ENCODE measurements at regions not wholly inside any gene's neighbourhood (a gene's known extent, or its start where the extent isn't known, plus 50 kb on each side); places are given as distances from the start of the nearest gene placed in this dataset.

DNA sequence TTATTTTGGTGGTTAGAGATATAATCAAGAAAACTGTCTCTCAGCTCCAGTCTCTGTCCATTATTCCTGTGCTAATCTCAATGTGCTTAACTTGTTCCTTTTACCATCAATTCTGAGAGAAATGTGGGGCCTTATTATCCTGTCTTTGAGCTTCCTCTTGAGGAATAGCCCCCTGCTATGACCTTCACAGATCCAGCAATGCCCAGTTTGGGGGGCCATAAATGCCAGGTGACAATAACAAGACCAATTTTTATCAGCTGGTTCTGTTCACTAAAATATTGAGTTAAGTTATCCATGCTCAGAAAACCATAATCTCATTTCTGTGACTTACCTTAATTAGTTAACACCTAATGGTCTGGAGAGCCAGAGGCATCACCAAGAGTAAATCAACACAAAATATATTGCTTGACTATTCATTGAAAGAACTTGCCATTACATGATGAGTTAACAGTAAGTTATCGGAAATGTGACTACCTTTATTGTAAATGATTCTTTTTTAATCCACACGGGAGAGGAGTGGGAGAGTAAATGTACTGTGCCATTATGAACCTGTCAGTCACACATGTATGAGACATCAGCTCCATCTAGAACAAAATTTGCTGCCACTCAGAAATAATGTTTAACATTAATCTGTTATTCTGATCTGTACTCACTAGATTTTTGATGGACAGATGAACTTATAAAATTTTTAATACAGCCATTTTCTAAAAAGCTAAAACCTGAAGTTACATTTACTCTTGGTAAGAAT, 149.7 kb downstream of the ID4 start:
- POLR2A ChIA-PET = no interaction called here
- BruUV-seq (replicated peaks) = no TSS peak
- H3K4me1 ChIP-seq (ENCODE audit: control insufficient read depth, insufficient read depth, low read length) = no peaks in the 10 kb centered on the region
- H3K36me3 ChIP-seq (ENCODE audit: control insufficient read depth, insufficient read depth, low read length) = no peaks in the 10 kb centered on the region
- intact Hi-C loops (cut with micrococcal nuclease; ENCODE audit: unreplicated experiment) = no loop called here
- H3K27me3 ChIP-seq (ENCODE audit: control insufficient read depth, insufficient read depth, low read length) = peaks cover 19% of the 10 kb centered on the region
- no peak overlapping the region for H3K27ac ChIP-seq (ENCODE audit: low read length)
- DNase-seq (ENCODE audit: low read depth, low spot score) (no peak), ATAC-seq (no peak)
- TF ChIP-seq, protein P1, sequence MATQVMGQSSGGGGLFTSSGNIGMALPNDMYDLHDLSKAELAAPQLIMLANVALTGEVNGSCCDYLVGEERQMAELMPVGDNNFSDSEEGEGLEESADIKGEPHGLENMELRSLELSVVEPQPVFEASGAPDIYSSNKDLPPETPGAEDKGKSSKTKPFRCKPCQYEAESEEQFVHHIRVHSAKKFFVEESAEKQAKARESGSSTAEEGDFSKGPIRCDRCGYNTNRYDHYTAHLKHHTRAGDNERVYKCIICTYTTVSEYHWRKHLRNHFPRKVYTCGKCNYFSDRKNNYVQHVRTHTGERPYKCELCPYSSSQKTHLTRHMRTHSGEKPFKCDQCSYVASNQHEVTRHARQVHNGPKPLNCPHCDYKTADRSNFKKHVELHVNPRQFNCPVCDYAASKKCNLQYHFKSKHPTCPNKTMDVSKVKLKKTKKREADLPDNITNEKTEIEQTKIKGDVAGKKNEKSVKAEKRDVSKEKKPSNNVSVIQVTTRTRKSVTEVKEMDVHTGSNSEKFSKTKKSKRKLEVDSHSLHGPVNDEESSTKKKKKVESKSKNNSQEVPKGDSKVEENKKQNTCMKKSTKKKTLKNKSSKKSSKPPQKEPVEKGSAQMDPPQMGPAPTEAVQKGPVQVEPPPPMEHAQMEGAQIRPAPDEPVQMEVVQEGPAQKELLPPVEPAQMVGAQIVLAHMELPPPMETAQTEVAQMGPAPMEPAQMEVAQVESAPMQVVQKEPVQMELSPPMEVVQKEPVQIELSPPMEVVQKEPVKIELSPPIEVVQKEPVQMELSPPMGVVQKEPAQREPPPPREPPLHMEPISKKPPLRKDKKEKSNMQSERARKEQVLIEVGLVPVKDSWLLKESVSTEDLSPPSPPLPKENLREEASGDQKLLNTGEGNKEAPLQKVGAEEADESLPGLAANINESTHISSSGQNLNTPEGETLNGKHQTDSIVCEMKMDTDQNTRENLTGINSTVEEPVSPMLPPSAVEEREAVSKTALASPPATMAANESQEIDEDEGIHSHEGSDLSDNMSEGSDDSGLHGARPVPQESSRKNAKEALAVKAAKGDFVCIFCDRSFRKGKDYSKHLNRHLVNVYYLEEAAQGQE (IDR thresholded peaks at IDR 0.05; ENCODE audit: insufficient read depth in 1 of 2, low read depth in 2 of 2, low read length in 1 of 2) = no peak
- TF ChIP-seq POLR2AphosphoS5 (IDR thresholded peaks at IDR 0.05; ENCODE audit: low read depth, low read length) (no peak), TCF7L2 (IDR thresholded peaks at IDR 0.05; ENCODE audit: low read depth, low read length) (no peak), SIN3A (IDR thresholded peaks at IDR 0.05; ENCODE audit: borderline replicate concordance, insufficient read depth, low read depth, low read length) (no peak)
- TF ChIP-seq, protein P2, sequence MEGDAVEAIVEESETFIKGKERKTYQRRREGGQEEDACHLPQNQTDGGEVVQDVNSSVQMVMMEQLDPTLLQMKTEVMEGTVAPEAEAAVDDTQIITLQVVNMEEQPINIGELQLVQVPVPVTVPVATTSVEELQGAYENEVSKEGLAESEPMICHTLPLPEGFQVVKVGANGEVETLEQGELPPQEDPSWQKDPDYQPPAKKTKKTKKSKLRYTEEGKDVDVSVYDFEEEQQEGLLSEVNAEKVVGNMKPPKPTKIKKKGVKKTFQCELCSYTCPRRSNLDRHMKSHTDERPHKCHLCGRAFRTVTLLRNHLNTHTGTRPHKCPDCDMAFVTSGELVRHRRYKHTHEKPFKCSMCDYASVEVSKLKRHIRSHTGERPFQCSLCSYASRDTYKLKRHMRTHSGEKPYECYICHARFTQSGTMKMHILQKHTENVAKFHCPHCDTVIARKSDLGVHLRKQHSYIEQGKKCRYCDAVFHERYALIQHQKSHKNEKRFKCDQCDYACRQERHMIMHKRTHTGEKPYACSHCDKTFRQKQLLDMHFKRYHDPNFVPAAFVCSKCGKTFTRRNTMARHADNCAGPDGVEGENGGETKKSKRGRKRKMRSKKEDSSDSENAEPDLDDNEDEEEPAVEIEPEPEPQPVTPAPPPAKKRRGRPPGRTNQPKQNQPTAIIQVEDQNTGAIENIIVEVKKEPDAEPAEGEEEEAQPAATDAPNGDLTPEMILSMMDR (IDR thresholded peaks at IDR 0.05) = no peak
- H3K9me3 ChIP-seq (ENCODE audit: control insufficient read depth, insufficient read depth, low read depth, low read length) = no peaks in the 10 kb centered on the region
- CTCF ChIA-PET = no interaction called here
- in situ Hi-C loops (cut with HindIII; ENCODE audit: low pct_unique_long_range_greater_than_20kb, low sequenced_read_pairs) = no loop called here
- H3K4me3 ChIP-seq (ENCODE audit: low read depth in 2 of 2, low read length in 2 of 2) = no peak overlapping the region

DNA sequence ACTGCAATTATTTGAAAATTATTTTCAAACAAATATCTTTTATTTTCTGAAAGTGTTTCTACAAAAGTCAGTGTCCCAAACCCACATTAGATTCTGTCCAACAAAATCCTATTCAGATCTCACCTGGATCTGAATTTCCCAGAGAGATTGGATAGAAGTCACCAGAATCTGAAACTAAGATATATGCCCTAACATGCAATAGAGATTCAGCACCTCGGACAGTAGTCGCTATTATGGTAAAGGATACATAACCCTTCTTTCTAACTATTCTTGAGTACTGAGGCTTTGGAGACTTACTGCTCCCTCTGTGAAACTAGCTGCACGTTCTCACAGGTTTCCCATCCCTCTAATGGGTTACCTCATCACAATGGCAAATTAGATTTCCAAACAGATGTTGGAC, 151.4 kb downstream of the ID4 start:
- no peak for TF ChIP-seq POLR2AphosphoS5 (IDR thresholded peaks at IDR 0.05; ENCODE audit: low read depth, low read length)
- TF ChIP-seq, protein P1 (IDR thresholded peaks at IDR 0.05; ENCODE audit: insufficient read depth in 1 of 2, low read depth in 2 of 2, low read length in 1 of 2) = peak; percentile 83 to 93
- Histone ChIP-seq H3K36me3 (ENCODE audit: control insufficient read depth, insufficient read depth, low read length) (no peaks in the 10 kb centered on the region), H3K4me3 (ENCODE audit: low read depth in 2 of 2, low read length in 2 of 2) (no peak overlapping the region), H3K27ac (ENCODE audit: low read length) (no peak overlapping the region), H3K9me3 (ENCODE audit: control insufficient read depth, insufficient read depth, low read depth, low read length) (no peaks in the 10 kb centered on the region), H3K27me3 (ENCODE audit: control insufficient read depth, insufficient read depth, low read length) (peaks cover 18% of the 10 kb centered on the region), H3K4me1 (ENCODE audit: control insufficient read depth, insufficient read depth, low read length) (no peaks in the 10 kb centered on the region)
- in situ Hi-C loops (cut with HindIII; ENCODE audit: low pct_unique_long_range_greater_than_20kb, low sequenced_read_pairs) (no loop called here), intact Hi-C loops (cut with micrococcal nuclease; ENCODE audit: unreplicated experiment) (no loop called here)
- ChIA-PET POLR2A (no interaction called here), CTCF (no interaction called here)
- no TSS peak for BruUV-seq (replicated peaks)
- DNase-seq (ENCODE audit: low read depth, low spot score) (no peak), ATAC-seq (no peak)

Measured in Panc1 (cell line).